ENCODE measurements at regions not wholly inside any gene's neighbourhood (a gene's known extent, or its start where the extent isn't known, plus 50 kb on each side); places are given as distances from the start of the nearest gene placed in this dataset.

DNA sequence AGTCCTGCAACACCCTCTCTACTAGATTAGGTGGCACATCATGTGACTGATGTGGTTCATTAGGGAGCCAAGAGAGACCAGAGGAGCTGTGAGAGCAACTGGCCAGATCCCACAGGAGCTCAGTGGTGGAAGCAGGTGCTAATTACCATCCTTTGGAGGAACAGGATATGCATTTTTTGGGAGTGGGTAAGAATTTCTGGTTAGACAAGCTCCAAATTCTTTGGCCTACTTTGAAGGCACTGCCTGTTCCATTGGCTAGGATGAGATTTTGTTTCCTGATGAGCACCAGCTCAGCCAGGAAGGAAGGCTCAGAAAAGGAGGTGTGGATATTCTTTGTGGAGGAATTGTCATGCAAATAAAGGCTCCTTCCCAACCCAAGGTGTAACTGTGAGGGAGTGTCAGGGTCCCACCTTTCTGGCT lies 130.3 kb upstream of the BMP2 start:
- Histone ChIP-seq H3F3A (replicated peaks; ENCODE audit: insufficient read depth) (no peaks in the 10 kb centered on the region), H3K27ac (ENCODE audit: low read depth in 2 of 2, low read length in 1 of 2) (no peak overlapping the region), H3K4me1 (ENCODE audit: control insufficient read depth in 1 of 2, insufficient read depth in 2 of 2, low read depth in 1 of 2, low read length in 1 of 2) (no peaks in the 10 kb centered on the region), H4K20me1 (ENCODE audit: insufficient read depth) (no peaks in the 10 kb centered on the region), H3K36me3 (replicated peaks in 1 of 2; ENCODE audit: control insufficient read depth in 1 of 2, insufficient read depth in 2 of 2, low read length in 1 of 2) (no peaks in the 10 kb centered on the region), H3K9me3 (no peaks in the 10 kb centered on the region), H3K27me3 (ENCODE audit: insufficient read depth) (no peaks in the 10 kb centered on the region), H3K9ac (no peak overlapping the region), H2AFZ (ENCODE audit: low read depth) (no peak overlapping the region), H3K4me2 (no peak overlapping the region), H3K4me3 (ENCODE audit: low read depth in 2 of 2, low read length in 1 of 2) (no peak overlapping the region), H3K9me2 (no peaks in the 10 kb centered on the region), H3K79me2 (ENCODE audit: insufficient read depth) (no peaks in the 10 kb centered on the region)
- TF ChIP-seq FOXM1 (IDR thresholded peaks at IDR 0.05; ENCODE audit: low read depth) (no peak), REST (IDR thresholded peaks at IDR 0.05; ENCODE audit: low read depth, low read length) (no peak), CHD2 (IDR thresholded peaks at IDR 0.05; ENCODE audit: low read length, partially characterized antibody) (no peak), TAF1 (IDR thresholded peaks at IDR 0.05; ENCODE audit: borderline replicate concordance, low read depth, low read length) (no peak), ELF1 (IDR thresholded peaks at IDR 0.05) (no peak), FOSL2 (IDR thresholded peaks at IDR 0.05; ENCODE audit: borderline replicate concordance, low read depth) (no peak), GABPA (IDR thresholded peaks at IDR 0.05; ENCODE audit: low read depth) (no peak), MXI1 (IDR thresholded peaks at IDR 0.05; ENCODE audit: low read depth, low read length) (no peak), EZH2phosphoT487 (IDR thresholded peaks at IDR 0.05; ENCODE audit: borderline replicate concordance, low read depth) (no peak), RCOR1 (IDR thresholded peaks at IDR 0.05; ENCODE audit: low read length) (no peak), USF1 (IDR thresholded peaks at IDR 0.05; ENCODE audit: borderline replicate concordance, low read depth) (no peak), GATA2 (CRISPR knock-in tag; IDR thresholded peaks at IDR 0.05) (no peak), RXRA (IDR thresholded peaks at IDR 0.05; ENCODE audit: borderline replicate concordance, low read depth) (no peak)
- TF ChIP-seq, protein P1, sequence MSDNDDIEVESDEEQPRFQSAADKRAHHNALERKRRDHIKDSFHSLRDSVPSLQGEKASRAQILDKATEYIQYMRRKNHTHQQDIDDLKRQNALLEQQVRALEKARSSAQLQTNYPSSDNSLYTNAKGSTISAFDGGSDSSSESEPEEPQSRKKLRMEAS (IDR thresholded peaks at IDR 0.05; ENCODE audit: low read depth): no peak
- TF ChIP-seq, protein P2, sequence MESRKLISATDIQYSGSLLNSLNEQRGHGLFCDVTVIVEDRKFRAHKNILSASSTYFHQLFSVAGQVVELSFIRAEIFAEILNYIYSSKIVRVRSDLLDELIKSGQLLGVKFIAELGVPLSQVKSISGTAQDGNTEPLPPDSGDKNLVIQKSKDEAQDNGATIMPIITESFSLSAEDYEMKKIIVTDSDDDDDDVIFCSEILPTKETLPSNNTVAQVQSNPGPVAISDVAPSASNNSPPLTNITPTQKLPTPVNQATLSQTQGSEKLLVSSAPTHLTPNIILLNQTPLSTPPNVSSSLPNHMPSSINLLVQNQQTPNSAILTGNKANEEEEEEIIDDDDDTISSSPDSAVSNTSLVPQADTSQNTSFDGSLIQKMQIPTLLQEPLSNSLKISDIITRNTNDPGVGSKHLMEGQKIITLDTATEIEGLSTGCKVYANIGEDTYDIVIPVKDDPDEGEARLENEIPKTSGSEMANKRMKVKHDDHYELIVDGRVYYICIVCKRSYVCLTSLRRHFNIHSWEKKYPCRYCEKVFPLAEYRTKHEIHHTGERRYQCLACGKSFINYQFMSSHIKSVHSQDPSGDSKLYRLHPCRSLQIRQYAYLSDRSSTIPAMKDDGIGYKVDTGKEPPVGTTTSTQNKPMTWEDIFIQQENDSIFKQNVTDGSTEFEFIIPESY (IDR thresholded peaks at IDR 0.05; ENCODE audit: borderline replicate concordance, low read depth): no peak
- TF ChIP-seq, protein P3, sequence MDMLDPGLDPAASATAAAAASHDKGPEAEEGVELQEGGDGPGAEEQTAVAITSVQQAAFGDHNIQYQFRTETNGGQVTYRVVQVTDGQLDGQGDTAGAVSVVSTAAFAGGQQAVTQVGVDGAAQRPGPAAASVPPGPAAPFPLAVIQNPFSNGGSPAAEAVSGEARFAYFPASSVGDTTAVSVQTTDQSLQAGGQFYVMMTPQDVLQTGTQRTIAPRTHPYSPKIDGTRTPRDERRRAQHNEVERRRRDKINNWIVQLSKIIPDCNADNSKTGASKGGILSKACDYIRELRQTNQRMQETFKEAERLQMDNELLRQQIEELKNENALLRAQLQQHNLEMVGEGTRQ (IDR thresholded peaks at IDR 0.05; ENCODE audit: borderline replicate concordance, low read depth, low read length): no peak
- ChIA-PET POLR2A (no interaction called here), CTCF (no interaction called here)
- DNase-seq: no peak

Data from SK-N-SH (cell line).